GM23338 (cell line): ENCODE measurements at regions not wholly inside any gene's neighbourhood (a gene's known extent, or its start where the extent isn't known, plus 50 kb on each side); places are given as distances from the start of the nearest gene placed in this dataset.

ENCODE experiments used
- CREB1 ChIP-seq: fragments of 250-450 bp; sonication (Bioruptor Pico); IDR thresholded peaks from 2 replicates; pipeline ENCODE4 v1.5.0; 2020; ENCODE audit warnings: low read depth, mild to moderate bottlenecking, moderate library complexity
- ETS1 ChIP-seq: IDR thresholded peaks from 2 replicates; pipeline ENCODE4 v1.6.1; 2016; ENCODE audit warnings: antibody characterized with exemption
- EZH2 ChIP-seq: fragments of 200-600 bp; sonication (generic); IDR thresholded peaks from one replicate; pipeline ENCODE4 v1.8.0; 2017; ENCODE audit warnings: antibody characterized with exemption, mild to moderate bottlenecking, low read depth; ENCODE audit not compliant: unreplicated experiment
- EZH2phosphoT487 ChIP-seq: fragments of 200-600 bp; sonication (generic); IDR thresholded peaks from one replicate; pipeline ENCODE4 v1.8.1; 2018; ENCODE audit warnings: antibody characterized with exemption; ENCODE audit not compliant: unreplicated experiment
- JUNB ChIP-seq: IDR thresholded peaks from one replicate; pipeline ENCODE4 v1.6.1; 2016; ENCODE audit warnings: antibody characterized with exemption; ENCODE audit not compliant: unreplicated experiment
- NANOG ChIP-seq: IDR thresholded peaks from 2 replicates; pipeline ENCODE4 v1.6.1; 2016; ENCODE audit warnings: antibody characterized with exemption, borderline replicate concordance
- POLR2AphosphoS5 ChIP-seq: IDR thresholded peaks from 2 replicates; pipeline ENCODE4 v1.6.1; 2016; ENCODE audit warnings: antibody characterized with exemption, low read depth
- REST ChIP-seq: IDR thresholded peaks from one replicate; pipeline ENCODE4 v1.6.1; 2018; ENCODE audit warnings: antibody characterized with exemption; ENCODE audit not compliant: unreplicated experiment
- STAT1 ChIP-seq: IDR thresholded peaks from one replicate; pipeline ENCODE4 v1.6.1; 2016; ENCODE audit warnings: antibody characterized with exemption; ENCODE audit not compliant: unreplicated experiment
- ZNF114 ChIP-seq: fragments of 250-450 bp; sonication (Bioruptor Pico); IDR thresholded peaks from 2 replicates; pipeline ENCODE4 v1.5.0; 2020; ENCODE audit warnings: mild to moderate bottlenecking, moderate library complexity
- ZNF331 ChIP-seq: fragments of 250-450 bp; sonication (Bioruptor Pico); IDR thresholded peaks from 2 replicates; pipeline ENCODE4 v1.5.0; 2020; ENCODE audit warnings: low read depth, mild to moderate bottlenecking, moderate library complexity
- ZNF462 ChIP-seq: fragments of 250-450 bp; sonication (Bioruptor Pico); IDR thresholded peaks from 2 replicates; pipeline ENCODE4 v1.5.0; 2020; ENCODE audit warnings: mild to moderate bottlenecking, moderate library complexity
- TF ChIP-seq, protein P1 (sequence below), 2 experiments: fragments of 200-600 bp in 1 of 2; sonication (generic) in 1 of 2; conservative IDR thresholded peaks; 2 replicates each; pipeline versions ENCODE4 v1.5.1 to v1.6.1; 2016 to 2017; ENCODE audit warnings: antibody characterized with exemption in 2 of 2, low read depth in 2 of 2, mild to moderate bottlenecking in 2 of 2, moderate library complexity in 1 of 2

- TF ChIP-seq, protein P1, sequence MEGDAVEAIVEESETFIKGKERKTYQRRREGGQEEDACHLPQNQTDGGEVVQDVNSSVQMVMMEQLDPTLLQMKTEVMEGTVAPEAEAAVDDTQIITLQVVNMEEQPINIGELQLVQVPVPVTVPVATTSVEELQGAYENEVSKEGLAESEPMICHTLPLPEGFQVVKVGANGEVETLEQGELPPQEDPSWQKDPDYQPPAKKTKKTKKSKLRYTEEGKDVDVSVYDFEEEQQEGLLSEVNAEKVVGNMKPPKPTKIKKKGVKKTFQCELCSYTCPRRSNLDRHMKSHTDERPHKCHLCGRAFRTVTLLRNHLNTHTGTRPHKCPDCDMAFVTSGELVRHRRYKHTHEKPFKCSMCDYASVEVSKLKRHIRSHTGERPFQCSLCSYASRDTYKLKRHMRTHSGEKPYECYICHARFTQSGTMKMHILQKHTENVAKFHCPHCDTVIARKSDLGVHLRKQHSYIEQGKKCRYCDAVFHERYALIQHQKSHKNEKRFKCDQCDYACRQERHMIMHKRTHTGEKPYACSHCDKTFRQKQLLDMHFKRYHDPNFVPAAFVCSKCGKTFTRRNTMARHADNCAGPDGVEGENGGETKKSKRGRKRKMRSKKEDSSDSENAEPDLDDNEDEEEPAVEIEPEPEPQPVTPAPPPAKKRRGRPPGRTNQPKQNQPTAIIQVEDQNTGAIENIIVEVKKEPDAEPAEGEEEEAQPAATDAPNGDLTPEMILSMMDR (conservative IDR thresholded peaks at IDR 0.05; ENCODE audit: low read depth in 2 of 2), result no peak
- TF ChIP-seq REST (no peak), ZNF114 (no peak), EZH2phosphoT487 (no peak), EZH2 (no peak), POLR2AphosphoS5 (no peak), ZNF462 (no peak), JUNB (no peak), STAT1 (no peak), ZNF331 (CRISPR knock-in tag) (no peak), NANOG (no peak), CREB1 (CRISPR knock-in tag) (no peak), ETS1 (no peak)
These were observed 153.0 kb downstream of the ZNF621 start for GRCh38 chr3:40677749-40678148.
